Hematopoietic multipotent progenitor cell (in vitro differentiated cells): ENCODE measurements at regions not wholly inside any gene's neighbourhood (a gene's known extent, or its start where the extent isn't known, plus 50 kb on each side); places are given as distances from the start of the nearest gene placed in this dataset.
"Not testable (repeated sequence)": the region's sequence is repeated elsewhere in the genome, so short reads cannot be mapped to it uniquely, and the experiment has no call there.

Source experiments
- DNase-seq, 3 donors: peaks; one replicate each; pipeline ENCODE4 v3.0.0-alpha.2; 2011 to 2015; ENCODE audit warnings: low read depth in 2 of 3, low spot score in 2 of 3

DNA sequence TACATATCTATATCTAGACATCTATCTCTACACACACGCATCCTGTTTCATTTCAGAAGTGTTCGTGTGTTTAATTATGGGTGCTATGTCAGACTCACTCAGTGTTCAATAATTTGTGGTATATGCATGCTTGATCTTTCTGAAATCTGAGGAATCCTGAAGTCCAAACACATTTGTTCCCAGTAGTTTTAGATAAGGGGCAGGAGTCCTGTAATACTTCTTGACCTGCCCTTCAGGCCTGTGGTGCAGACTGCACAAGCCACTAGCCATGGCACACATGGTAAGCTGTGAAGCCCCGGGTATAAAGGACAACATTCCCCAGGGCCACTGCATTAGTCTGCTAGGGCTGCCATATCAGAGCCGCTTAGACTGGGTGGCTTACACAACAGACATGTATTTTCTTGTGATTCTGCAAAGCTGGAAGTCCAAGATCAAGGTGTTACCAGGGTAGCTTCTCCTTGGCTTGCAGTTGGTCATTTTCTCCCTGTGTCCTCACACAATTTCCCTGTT lies 267.2 kb downstream of the RHOU start:
- DNase-seq, result no peak

DNA sequence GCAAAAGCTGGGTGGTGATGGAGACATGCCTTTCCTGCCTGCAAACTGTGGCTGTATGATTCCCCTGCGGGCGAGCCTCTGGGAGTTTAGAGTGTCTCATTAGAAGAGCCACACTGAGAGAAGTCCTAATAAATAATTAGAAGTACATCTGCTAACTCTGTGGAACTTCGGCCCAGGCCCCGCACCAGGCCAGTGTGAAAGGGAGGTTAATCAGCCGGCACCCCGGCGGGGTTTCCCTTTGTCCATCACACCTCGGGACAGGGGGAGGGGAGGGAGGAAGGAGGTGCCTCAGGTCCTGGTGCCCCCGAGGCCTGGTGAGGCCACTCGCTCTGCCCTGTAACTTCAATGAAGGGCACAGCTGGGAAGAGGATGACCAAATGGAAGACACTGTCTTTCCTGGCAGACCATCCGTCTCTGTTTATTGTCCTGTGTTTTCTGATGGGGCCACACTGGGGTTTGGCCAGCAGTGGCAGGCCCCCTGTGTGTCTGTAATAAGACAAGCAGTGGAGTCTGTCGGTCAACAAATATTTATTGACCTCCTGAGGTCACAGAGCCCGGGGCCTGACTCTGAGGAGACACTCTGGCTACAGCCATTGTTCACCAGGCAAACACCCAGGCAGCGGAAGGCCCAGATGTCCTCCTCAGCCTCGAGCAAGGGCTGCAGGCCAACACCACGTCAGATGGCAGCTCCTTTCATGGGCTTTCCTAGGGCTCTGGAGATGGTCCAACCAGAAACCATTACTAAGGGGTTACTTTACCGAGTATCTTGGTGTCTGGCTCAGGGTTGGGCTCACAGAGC lies 267.5 kb upstream of the RAB4A start:
- no peak for DNase-seq

DNA sequence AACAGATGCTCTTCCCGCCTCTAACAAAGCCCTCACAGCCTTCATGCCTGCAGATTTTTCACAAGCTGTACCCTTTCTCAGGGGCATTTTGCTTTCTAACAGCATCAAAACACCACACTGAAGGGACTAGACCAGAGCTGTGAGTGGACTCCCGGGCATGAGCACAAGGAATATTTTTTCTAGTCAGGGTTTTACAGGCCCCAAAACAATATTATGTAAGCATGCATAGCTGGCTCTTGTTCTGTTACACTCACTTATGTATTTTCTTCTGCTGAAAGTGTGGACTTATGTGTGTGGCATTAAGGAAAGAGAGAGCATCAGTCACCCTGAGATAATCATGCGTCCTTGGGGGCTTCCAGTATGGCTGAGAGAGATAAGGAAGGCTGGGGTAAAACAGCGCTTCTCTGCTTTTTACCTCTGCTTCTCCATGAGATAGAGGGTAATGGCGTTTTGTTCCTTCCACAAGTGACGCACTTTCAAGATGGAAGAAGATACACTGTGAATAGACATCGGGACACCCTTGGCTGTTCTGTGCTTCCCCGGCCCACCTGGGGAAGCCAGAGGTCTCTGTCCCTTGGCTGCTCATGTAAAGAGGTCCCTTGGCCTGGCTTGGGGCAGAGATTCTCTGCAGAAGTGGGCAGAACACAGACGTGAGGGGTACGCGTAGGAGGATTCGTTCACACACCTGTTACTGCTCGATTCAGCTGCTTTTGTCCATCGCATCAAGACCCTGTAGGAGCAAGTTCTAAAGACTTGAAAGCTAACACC lies 266.7 kb upstream of the RAB4A start:
- DNase-seq, result peak in 2 of 3 donors; percentile 30 to 59

DNA sequence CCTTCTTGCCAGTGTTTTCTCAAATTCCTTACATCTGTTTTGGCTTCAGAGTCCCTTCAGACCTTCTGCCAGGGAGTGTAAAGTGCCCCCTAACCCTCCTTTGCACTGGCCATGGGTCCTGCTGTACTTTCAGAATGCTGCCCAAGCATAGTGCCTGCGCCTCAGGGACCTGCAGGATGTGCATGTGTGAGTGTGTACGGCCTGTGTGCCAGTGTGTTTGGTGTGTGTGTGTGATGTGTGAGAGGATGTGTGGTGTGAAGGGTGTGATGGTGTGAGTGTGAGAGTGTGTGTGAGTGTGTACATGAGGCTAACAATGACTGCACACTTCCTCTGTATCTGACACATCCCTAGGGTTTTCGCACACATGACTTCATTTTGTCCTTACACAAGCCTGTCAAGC lies 265.8 kb upstream of the RAB4A start:
- DNase-seq, result no peak

DNA sequence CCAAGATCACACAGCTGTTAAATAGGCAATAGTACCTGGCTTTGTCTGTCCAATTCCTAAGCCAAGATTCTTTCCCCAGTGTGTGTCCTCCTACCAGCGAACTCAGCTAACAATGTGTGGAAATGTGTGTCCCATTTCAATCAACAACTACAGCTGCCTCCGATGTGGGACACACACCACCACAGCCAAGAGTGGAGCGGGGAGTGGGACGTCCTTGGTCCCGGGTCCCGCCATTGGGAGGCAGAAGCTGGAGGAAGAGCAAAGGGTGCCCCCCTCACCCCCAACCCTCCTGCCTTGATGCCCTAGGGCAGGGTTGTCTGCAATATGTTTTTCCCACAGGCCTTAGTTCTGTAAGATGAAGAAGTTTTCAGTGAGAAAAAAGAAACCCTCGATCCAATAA lies 265.4 kb upstream of the RAB4A start:
- no peak for DNase-seq

DNA sequence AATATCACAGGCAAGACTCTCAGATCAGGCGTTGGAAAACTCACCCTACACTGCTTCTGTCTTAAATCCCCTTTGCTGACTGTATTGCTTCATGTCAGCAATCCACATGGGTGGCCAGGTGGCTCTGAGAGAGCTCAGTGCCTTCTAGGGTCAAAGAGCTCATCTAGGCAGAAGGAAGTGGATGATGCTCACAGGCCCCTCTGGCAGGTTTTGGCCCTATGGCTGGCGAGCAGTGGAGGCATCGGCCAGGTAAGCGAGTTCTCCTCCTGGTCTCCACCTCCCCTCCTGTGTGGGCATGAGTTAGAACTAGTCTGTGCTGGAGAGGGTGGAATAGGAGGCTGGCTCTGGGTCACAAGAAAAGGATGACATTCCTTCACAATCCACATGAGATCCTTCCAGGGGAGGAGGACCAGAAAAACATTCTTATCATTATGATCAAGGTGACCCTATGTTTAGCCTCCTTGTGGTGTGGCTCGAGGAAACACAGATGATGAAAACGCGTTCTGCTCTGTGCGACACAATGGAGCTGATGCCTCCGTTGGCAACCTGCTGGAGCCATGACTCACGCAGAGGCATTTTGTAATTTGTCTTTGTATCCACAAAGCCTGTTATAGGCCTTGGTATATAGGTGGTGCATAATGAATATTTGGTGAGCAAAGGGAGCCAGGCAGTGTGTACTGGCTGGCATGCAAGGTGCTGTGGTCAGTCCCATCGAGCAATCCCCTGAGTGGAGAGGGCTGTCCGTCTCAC lies 264.6 kb upstream of the RAB4A start:
- no peak for DNase-seq

DNA sequence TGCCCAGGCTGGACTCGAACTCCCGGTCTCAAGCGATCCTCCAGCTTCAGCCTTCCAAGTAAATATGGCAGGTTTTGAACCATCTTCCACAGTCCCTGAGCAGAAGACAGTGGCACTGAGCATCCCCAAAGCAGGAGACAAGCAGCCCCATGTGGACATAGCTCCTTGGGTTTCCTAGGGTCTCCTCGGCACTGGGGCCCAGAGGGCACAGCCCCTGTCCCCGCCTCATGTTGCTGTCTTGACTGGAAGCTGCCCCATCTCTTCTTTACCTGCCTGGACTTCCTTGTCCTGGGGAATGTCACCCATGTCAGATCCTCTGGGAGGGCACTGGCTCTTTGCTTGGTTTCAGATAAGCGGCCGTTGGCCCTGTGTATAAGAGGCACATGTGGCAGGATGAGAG lies 263.7 kb upstream of the RAB4A start:
- no peak for DNase-seq

DNA sequence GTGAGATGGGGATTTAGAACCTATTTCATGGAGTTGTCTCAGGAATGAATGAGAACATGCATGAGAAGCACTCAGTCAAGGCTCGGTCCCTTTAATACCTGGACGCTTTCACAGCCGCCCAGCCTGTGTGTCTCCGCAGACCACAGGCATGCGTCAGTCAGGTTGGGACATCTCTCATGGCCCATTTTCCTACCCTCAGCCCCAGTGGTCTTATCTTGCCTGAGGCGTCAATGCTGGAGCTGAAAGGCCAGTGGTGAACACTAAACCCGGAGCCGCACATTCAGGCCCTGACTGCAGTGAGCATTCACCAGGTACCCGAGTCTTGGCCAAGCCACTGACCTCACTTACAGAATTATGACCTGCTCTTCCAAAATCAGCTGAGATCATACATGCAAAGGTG lies 263.2 kb upstream of the RAB4A start:
- DNase-seq, result no peak

DNA sequence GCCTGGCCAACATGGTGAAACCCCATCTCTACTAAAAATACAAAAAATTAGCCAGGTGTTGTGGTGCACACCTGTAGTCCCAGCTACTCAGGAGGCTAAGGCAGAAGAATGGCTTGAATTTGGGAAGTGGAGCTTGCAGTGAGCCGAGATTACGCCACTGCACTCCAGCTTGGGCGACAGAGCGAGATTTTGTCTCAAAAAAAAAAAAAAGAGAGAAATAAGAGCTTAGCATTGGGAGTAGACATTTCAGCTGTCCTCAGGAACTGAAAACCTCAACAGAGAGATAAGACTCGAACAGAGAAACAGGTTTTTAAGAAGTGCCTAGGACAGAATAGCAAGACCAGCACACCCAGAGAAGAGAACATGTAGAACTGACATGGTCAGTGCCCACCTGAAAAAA lies 262.6 kb upstream of the RAB4A start:
- not testable (repeated sequence) for DNase-seq

DNA sequence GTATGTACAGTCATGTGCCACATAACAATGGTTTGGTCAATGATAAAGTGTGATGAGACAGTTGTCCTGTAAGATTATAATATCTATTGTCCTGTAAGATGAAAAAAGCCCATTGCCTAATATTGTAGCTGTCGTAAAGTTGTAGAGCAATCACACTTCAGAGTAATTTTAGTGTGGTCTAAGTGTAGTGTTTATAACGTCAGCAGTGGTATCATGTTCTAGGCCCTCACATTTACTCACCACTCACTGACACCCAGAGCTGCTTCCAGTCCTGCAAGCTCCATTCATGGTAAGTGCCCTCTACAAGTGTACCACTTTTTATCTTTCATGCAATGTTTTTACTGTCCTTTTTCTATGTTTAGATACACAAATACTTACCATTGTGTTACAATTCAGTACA lies 259.9 kb upstream of the RAB4A start:
- DNase-seq, result no peak

DNA sequence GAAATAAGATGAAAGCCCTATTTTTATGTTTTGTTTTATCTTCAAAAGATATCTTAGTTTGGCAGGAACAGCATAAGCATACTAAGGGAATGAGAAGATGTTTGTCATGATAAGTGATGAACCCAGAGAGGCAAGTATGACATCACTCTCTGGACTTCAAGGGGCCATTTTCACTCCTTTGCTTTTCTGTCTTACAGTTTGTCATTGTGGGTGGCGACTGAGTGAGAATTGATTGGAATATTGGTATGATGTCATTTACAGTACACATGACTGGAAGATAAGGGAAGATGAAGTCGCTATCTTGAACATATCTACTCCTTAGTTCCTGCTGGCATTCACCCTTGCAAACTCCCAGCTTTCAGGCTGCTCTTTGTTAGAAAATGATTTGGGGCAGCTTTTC lies 258.1 kb upstream of the RAB4A start:
- DNase-seq, result no peak

DNA sequence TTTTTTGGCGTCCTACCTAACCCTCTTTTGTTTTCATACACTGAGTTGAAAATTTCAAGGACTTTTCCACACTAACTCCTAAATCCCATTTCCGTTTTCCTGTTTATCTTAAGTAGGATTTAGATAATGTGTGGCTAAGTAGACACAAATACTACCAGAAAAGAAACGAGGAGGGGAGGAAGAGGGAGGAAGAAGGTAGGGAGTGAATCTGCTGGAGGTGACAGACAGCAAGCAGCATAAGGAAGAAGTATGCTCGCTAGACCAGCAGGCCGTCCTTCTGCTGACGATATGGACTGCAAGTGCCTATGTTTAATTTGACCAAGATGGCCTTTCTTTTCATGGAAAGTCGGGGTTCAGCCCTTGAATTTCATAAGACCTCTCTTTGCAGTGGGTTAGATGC lies 256.9 kb upstream of the RAB4A start:
- no peak for DNase-seq

DNA sequence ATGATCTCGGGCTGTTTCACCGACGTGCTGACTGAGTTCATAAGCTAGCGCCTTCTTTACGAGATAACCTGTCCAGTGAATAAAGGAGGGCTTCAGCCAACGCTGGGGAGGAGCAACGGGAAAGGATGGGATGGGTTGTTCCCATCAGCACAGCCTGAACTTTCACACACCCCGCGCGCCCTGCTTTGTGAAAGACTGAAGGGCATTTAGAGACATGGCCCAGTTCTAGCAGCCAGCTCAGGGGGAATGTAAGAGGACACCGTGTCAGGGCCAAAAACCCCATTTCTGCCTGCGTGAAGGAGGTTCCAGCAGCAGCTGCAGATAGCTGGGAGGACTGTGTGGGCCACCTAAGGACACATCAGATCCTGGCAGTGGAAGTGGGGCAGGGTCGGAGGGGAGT lies 255.1 kb upstream of the RAB4A start:
- no peak for DNase-seq

DNA sequence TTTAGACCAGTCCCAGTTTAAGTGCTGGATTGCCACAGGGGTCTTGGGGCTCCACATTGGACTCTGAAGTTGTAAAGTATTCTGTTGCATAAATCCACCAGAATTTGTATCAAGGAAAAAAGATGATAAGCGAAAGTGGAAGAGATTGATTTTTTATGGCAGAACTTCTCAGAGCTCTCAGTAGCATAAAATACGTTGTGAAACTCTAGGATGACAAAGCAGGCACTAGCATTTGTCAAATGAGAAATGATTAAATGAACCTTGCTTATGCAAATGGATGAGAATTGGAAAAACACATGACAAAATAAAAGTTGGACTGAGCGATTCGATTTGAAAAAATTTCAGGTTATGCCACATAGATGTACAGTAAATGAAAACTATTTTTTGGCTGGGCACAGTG lies 253.8 kb upstream of the RAB4A start:
- no peak for DNase-seq

DNA sequence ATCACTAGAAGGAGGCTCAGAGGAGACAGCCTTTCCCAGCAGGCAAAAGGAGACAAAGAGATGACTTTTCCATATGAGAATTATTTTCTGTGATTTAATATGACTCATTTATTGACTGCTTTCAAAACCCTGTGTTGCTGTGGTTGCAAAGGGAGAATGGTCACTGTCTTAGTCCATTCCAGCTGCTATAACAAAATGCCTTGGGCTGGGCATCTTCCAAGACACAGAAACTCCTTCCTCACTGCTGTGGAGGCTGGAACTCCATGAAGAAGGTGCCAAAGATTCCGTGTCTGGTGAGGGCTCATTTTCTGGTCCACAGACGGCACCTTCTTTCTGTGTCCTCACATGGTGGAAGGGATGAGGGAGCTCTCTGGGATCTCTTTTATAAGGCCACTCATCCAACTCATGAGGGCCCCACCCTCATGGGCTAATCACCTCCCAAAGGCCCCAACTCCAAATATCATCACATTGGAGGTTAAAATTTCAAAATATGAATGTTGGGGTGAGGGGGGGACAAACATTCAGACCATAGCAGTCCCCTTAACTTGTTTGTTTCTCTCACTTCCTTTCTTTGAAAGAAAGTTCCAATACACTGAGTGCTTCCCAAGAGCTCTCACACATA lies 252.1 kb upstream of the RAB4A start:
- no peak for DNase-seq

DNA sequence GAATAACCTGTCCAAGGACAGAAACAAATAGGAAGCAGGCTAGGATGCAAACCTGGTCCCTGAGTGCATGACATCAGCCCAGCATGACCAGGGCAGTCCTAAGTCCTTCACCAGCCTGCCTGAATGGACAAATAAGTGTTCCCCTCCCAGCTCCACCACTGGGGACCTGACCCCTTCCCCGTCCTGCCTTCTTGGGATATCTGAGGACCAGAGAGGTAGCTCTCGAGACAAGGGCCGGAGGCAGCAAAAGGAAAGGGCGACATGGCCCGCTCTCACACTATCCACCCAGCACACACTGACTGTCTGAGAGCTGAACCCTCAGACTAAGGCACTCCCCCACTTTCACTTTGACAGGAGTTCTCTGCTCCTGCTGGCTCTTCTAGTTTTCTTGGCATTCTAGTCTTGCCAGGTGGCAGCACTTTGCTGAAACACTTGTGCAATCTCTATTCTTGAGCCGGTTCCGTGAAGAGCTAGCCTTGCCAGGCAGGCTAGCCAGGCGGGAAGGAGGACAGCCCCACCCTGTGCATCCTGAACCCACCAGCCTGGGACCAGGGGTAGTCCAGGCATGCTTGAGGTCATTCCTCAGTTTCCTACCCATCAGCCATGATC lies 251.1 kb upstream of the RAB4A start:
- no peak for DNase-seq

DNA sequence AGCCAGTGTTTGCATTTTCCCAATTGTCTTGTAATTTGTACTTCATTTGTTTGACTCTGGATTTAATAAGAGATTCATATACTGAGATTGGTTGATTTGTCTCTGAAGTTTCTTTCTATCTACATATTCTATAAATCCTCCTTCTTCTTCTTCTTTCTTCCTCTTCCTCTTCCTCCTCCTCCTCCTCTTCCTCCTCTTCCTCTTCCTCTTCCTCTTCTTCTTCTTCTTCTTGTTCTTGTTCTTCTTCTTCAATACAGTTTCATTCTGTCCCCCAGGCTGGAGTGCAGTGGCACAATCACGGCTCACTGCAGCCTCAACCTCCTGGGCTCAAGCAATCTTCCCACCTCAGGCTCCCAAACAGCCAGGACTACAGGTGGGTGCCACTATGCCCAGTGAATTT lies 249.9 kb upstream of the RAB4A start:
- not testable (repeated sequence) for DNase-seq

DNA sequence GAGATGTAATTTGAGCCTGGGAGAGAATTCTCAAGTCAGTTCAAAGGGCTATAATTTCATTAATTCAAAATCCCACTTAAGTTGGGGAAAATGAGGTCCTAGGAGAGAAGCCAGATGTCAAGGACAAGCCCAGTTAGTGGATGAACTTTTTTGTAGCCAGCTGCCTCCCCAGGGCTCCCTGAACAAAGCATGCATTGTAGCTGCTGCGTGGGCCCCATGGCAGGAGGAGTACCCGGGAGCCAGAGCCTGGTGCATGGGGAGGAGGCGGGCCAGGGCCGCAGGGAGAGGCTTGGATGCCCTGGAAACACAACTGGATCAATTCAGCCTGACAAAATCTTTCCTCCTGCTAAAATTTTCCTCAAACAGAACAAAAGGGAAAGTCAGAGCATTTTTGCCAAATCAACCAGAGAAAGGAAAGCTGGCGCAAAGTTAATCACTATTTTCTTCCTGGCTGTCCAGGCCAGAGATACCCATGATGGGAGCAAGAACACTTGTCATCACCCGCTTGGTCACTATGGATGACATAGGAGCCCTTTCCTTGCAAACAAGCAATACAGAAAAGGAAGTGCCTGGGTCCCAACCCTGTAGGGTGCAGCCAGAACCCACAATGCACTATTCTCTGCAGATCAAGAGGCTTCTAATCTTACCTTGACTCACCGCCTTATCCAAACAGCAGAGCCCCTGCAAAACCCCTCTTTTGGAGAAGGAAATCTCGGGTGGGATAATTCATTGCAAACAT lies 248.1 kb upstream of the RAB4A start:
- DNase-seq, result no peak

DNA sequence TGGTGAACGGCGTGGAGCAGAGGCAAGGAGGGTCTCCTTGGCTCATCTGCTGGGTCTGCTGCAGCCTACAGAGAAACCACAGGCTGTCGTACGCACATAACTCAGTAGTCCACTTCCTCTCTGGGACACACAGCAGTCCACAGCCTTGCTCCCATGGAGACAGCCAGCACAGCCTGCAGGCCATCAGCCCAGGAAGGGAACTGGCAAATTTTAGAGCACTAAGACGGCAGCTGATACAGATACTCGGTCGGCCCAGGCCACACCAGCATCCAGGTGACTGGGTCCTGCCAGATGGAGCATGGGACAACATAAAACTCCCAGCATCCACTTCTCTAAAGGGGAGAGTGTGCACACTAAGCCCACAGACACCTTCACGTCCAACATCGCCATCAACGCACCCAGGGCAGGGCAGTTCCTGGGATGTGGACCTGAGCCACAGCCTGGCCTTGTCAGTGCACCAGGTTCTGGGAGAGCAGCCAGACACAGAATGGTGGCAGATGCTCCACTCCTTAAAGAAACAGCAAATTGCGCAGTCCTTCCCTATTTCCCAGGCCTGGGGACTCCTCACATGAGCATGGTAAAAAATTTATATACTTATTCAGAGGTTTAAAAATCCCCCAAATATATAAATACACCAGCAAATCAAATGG lies 247.1 kb upstream of the RAB4A start:
- peak in 2 of 3 donors; percentile 58 to 77 for DNase-seq
